IPS DF 19.7 (cell line): ENCODE measurements at regions not wholly inside any gene's neighbourhood (a gene's known extent, or its start where the extent isn't known, plus 50 kb on each side); places are given as distances from the start of the nearest gene placed in this dataset.

ENCODE experiments used
- DNase-seq: peaks from one replicate; pipeline ENCODE4 v3.0.0-alpha.2; 2013; ENCODE audit warnings: low read depth, low spot score

DNA sequence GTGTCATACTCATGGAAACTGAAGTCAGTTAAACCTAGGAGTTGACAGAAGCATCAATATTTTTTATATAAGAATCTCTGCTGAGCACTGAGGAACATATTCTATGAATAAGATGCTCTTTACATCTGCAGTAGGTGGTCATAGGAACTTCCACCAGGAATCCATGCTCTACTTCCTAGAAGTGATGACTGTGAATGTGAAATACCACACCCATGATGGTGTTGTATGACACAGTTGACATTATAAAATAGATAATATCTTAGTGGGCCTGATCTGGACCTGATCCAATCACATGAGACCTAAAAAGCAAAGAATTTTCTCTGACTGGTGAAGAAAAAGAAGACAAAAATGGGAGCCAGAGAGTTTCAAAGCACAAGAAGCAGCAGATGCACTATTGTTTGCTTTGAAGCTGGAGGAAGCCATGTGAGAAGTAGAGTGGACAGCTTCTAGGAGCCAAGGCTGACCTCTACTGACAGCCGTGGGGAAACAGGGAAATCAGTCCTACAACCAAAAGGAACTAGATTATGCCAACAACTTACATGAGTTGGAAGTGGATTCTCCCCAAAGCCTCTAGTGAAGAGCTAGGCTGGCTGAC lies 68.6 kb upstream of the HS3ST1 start:
- DNase-seq = no peak

DNA sequence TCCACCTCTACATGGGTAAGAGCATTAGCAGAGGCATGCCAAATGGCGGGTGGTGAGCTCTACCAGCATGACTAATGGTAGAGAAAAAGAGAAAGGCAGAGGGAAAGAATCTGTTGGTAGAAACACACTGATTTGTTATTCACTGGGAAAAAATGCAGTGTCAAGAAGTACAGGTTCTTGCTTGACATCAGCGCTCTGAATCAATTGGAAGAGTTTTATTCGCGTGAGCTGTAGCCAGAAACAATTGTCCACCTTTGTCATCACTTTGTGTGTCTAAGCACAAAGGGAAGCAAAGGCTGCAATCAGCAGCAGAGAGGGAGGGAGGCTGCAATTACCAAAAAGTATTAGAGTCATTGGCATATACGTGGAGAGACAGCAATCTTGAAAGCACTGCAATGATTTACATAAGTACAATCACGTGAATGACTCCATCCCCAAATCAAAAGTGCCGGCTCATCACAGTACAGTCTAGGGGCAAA lies 67.7 kb upstream of the HS3ST1 start:
- no peak for DNase-seq

DNA sequence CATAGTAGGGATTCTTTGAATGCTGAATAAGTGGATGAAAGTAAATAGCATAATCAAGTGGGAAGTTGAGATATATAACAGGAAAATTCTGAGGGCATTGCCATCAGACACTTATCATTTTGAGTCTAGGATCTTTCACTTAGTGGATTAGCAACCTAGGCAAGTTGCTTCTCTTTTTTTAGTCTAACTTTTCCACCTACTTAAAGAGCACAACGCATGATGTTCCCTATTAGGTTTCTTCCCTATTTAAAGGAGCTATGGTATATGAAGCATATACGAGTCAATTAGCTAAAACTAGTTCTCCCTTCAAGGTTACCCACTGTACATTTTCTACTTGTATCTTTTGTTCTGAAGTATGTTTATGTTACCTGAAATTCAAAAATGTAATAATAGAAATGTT lies 67.1 kb upstream of the HS3ST1 start:
- DNase-seq = no peak

DNA sequence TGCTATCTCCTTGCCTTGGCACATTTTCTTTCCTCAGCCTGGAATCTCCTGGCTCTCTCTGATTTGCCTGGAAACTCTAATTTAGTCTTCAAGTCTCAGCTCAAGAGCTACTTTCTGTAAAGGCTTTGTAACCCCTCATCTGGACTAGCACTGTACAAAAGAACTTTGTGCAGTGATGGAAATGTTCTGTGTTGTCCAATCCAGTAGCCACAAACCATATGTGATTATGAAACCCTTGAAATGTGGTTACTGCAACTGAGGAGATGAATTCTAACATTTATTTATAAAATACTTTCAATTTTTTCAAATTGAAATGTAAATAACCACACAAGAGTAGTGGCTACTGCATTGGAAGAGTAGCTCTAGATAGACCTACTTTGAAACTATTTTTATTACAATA lies 66.6 kb upstream of the HS3ST1 start:
- no peak for DNase-seq

DNA sequence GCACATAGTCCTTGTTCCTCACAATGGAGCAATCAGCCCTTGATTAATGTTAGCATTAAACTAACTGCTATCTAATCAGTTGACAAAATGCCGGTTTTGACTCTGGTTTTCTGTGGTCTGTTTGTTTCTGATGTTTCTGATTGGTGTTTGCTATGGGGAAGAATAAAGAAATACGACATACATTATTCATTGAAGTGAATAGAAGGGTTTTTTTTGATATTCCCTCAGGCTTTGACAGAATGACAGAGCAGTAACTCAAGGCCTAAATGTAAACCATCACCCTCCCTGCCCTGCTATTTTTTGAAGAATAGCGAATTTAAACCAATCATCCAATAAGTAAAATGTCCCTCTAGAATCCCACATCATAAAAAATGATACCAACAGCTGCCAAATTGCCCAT lies 65.5 kb upstream of the HS3ST1 start:
- no peak for DNase-seq

DNA sequence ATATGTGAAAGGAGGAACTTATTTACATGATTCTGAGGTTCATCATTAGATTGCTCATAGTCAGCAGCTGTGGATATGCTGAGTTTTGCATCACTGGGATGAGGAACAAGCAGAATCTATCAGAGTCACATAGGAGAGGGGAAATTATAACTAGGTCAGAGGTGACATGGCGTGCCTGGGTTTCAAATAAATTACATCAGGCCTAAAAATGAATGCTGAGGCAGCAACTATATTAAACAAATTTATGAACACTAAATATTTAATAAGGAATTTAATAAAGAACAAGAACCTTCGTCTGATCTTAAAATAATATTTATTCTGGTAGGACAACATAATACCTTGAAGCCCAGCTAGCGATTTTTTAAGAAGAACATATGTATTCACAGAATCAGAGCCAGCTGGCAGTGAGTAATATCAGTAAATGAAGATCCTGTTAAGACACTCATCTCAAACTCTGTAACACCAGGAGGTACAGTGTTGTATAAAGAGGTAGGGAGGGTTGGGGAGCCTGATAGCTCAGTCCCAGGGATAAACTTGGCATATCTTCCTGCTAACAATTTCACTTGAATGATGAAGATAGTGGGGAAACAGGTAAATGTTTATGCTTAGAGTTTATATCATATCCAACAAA lies 60.9 kb upstream of the HS3ST1 start:
- no peak for DNase-seq

DNA sequence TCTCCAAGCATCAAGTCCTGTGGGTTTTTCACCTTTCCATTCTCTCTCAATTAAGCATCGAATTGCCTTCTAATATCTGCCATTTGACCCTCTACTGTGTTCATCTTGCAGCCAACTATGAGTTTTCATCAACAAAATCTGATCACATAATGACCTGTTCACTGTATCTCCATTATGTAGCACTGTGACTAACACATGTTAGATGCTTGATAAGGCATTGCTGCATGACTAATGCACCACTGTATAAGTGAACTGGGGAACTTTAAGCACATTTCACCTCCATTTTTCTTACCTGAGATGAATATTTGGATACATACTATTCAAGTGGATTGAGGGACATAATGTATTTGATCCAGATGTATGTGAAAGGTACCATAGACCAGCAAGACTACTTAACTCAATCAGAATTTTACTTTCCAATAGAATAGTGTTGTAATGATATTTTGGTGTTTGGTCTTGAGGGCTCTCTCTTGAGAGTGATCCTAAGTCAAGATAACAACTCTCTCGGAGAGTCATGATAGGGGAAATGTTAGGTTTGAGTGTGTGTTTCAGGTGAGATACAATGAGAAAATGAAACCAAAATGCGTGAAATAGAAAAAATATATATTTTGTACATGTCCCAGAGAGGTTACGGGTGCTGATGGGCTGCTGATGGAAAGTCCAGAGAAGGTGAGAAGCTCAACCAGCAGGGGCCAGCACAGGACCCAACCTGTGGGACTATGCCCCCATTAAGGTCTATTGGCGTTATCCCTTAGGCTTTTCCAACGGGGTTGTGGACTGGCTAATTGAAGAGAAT lies 60.2 kb upstream of the HS3ST1 start:
- DNase-seq = no peak

DNA sequence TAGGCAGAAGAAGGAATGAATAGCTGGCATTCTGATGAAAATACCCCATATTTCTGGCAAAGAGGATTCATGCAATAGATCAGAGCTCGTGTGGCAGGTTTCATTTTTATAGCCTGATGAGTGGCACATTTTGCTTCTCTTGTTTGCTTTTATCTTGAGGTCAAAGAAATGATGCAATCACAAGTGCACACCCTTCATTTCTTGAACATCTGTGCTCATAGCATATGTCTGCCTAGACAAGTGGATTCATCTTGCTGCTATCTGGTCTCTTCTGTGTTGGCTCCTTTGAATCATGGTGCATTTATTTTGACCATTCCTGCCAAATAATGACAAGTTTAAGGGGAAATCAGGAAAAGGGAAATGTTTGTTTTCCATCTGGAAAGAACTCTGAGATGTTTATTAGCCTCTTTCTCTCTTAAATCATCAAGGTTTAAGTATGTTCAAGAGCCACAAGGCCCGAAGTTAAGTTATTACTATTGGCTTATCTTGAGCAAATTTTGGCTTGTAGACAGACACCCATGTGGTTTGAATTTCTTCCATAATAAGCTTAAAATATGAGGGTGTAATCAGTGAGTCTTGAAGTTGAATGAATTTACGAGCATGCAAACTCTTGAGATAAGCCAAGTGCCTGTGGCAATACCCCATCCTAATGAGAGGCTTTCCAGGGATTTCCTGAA lies 59.3 kb upstream of the HS3ST1 start:
- DNase-seq = no peak

DNA sequence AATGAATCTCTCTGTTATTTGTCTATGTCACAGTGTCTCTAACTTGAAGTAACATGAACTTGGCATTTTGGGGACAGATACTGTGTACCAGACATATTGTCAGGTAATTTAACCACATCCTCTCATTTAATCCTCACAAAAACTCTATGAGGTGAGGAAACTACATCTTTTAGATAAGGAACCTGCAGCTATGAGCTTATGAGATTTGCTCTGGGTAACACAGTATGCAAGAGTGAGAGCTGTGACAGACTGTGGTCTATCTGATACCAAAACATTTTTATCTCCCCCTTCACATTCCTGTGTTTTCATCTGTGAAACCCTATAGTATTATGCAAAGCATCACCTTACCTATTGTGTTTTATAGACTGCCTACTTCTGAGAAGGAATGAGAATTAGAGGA lies 58.4 kb upstream of the HS3ST1 start:
- DNase-seq = no peak

DNA sequence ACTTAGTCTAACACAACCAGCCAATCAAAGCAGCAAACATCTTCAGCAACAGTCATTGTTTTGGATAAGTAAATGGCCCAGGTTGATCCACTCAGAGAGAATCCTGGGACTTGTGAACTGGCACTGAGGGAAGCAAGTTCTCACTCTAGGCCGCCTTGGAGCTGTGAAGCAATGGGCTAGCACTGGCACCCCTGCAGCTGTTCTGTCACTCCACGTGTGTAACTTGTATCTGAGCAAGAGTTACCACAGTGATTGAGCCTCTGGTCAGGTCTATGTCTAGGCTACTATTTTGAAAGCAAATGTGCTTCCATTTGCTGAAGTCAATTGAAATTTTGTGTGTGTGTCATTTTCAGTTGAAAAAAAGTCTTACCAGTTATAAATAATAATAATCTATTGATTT lies 57.2 kb upstream of the HS3ST1 start:
- DNase-seq = no peak

DNA sequence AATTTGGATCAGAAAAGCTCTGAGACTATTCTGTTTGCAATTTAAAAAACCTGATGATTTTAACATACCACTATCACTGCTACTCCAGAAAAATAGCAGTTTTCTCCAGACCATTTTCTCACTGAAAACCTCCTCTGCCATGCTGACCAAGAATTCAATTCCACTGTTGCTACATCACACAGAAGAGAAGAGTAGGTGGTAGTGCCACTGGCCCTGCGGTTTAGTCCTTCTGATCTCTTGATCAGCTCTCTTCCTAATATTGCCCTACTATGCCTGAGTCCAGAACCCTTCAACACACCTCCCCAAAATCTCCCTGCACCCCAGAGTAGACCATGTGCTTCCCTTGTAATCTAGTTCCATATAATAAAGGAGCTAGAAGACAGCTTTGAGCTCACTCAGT lies 55.8 kb upstream of the HS3ST1 start:
- DNase-seq = no peak

DNA sequence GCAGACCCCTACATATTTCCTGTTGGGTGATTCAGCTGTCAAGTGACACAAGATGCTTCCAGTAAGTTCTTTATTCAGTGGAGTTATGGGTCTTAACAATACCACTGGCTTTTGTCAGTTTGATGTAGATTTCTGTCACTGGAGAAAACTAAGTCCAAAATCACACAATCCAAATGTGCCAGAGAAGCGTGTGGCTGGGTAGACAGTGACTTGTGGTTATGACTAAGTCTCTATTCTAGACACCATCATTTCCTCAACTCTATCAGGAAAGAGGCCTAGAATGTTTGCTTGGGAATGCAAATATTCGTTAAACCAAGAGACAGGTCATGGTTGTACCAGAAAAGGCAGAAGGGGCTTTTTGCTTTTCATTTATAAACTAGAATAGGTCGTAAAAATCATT lies 54.4 kb upstream of the HS3ST1 start:
- no peak for DNase-seq

DNA sequence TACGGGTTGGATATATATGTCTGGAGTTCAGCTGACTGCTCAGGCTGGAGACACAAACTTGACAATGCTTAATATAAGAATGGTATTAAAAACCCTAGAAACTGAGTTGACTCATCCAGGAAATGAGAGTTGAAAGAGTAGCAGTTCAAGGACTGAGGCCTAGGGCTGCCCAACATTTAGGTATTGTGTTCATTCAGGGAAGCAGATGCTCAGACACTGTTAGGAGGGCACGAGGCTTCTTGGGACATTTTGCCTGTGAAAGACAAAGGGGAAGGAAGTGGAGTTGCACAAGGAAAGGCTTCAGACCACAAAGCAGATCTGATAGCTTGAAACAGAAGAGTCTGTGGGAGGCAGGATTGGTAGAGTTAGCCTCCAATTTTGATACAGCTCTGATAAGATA lies 52.0 kb upstream of the HS3ST1 start:
- DNase-seq = no peak
